HCEC 1CT (cell line): ENCODE measurements at regions not wholly inside any gene's neighbourhood (a gene's known extent, or its start where the extent isn't known, plus 50 kb on each side); places are given as distances from the start of the nearest gene placed in this dataset.
"Not testable (repeated sequence)": the region's sequence is repeated elsewhere in the genome, so short reads cannot be mapped to it uniquely, and the experiment has no call there.

Experiments
- DNase-seq: peaks from one replicate; pipeline ENCODE4 v3.0.0-alpha.2; 2017

GRCh38 chr20:47971058-47971791, 185.9 kb upstream of the SULF2 start:
- DNase-seq = no peak

GRCh38 chr20:47970282-47970903, 185.1 kb upstream of the SULF2 start:
- DNase-seq = no peak

GRCh38 chr20:47969426-47969825, 184.1 kb upstream of the SULF2 start:
- no peak for DNase-seq

- DNase-seq = no peak
Measured at GRCh38 chr20:47968541-47969310, 183.4 kb upstream of the SULF2 start.

DNA sequence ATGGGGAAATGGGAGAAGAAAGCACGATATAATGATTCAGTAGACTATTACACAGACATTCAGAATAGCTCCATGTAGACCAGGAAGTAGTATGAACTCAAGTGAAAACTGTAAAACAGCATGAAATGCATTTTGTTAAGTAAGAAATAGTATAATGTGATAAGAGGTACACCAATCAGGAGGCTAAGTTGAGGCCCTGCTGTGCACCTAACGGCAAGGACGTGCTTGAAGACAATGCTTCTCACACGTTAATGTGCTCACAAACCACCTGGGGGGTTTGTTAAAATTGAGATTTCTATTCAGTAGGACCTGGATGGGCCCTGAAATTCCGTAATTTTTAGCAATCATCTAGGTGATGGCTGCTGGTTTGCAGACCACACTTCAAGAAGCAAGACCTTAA, 178.9 kb upstream of the SULF2 start:
- DNase-seq = no peak

- no peak for DNase-seq
Measured at GRCh38 chr20:47963022-47963421, 177.7 kb upstream of the SULF2 start.

DNA sequence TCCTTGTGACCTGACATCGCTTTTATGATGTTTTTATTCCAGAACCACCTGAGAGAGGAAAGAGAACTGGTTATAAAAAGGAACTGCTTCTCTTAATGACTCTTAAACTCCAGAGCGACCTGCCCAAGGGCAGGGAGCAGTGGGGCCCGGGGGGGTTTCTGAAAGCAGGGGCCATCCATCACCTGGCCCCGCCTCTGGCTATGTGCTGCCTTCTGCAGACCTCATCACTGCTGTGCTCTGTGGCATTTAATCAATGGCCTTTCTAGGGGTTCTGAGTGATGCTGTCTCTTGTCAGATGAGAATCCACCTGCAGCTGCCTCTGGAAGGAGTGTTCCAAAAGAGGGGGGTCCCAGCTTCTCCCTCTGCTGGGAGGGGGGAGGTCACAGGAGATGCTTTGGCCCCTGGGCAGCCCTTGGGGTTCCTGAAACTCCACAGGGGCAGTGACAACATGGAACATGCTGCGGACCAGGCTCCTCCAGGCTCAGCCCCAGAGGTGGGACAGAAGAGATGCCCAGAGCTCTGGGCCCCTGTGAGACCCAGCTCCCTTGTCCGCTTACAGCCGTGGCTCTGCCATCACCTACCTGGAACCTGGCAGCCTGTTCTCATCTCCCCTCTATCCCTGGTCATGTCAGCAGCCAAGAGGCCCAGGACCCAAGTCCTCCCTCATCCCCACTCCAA, 177.1 kb upstream of the SULF2 start:
- DNase-seq = no peak

- DNase-seq = no peak
Measured at GRCh38 chr20:47960769-47961541, 175.7 kb upstream of the SULF2 start.

DNA sequence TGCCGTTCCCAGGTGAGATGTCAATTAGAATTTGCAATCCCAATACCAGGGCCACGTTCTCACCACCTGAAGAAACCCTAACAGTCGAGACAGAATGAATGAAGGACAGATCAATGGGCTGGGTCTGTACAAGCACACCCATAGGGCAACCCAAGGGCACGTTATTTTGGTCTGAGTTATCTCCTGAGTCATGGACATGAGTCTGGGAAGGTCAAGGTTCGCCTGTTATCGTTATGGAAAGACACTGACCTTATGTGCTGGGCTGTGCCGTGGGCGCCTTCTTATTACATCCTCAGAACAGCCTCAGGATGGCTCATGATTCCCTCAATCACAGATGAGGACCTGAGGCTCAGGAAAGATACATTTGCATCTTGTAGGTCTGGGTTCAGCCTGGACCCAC, 175.0 kb upstream of the SULF2 start:
- no peak for DNase-seq

GRCh38 chr20:47957989-47958801, 172.9 kb upstream of the SULF2 start:
- not testable (repeated sequence) for DNase-seq

DNA sequence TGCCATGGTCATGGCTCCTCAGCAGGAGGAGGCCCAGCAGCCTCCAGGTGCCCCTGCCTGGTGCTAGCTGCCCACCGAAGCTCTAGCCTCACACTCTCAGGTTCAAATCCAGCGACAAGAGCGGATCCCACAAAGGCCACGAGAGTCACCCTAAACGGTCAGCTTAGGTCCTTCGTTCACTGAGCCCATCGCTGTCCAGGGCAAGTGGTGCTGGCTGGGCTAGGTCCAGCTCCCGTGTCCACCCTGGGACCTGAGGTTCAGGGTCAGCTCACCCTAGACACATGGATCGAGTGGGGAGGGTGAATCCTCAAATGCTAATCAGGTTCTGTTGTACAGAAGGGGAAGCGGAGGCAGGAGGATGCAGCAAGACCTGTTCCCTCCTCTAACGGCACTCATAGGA, 171.9 kb upstream of the SULF2 start:
- no peak for DNase-seq

GRCh38 chr20:47956268-47956995, 171.2 kb upstream of the SULF2 start:
- no peak for DNase-seq

DNA sequence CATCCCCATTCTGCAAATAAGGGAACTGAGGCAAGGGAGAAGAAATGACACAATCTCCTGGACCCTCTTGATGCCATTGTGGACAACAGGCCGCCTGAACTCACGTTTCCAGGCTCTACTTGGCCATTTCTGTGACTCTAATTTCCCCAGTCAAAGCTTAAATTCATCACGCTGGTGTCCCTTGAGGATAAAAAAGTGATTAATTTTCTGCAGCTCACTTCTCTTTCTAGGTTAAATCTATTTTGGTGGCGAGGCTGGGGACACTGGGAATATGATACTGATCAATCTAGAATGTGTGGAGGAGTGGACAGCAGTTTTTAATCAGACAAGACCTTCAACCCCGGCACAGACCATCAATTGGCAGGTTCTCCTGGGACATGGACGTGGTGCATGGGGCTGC, 168.2 kb upstream of the SULF2 start:
- no peak for DNase-seq

DNA sequence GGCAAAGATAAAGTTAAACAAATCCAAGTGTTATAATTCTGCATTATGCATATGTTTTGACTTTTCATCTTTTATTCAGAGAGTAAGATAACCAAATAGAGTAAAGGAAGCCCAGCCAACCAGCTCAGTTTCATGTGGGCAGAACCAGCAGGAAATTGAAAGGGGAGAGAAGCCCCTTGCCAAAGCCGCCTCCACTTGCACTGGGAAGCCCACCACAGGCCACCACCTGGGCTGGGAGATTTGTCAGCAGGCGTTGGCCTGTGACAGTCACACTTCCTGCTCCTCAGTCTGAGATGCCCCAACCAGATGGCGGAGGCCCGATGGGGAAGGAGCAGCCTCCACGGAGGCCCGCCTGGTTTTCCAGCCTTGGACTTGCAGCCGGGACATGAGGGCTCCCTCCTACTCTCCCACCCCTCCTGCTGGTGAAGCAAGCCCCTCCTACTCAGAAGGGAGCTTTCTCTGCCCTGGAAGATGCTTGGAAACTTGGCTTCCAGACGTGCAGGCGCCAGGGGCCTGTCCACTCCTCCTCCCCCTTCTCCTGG, 166.8 kb upstream of the SULF2 start:
- no peak for DNase-seq

DNA sequence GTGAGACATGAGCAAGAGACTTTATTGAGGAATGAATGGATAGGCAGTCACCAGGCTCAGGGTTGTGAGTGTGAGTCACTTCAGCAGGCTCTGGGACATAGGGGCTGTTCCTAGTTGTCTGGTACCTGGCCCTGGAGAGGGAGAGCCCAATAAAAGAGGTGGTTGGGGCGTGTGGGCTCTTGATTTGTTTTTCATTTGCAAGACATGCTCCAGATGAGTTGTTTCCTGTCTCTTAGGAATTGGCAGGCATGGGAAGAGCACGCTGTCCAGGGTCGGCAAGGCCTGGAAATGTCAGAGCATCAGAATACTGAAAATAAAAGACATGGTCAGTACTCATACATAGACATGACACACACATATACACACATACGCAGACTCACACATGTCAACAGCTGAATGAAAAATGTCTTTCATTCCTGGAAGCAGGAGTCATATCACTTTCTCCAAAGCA, 166.3 kb upstream of the SULF2 start:
- no peak for DNase-seq

- DNase-seq = no peak
Measured at GRCh38 chr20:47950913-47951283, 165.6 kb upstream of the SULF2 start.

- no peak for DNase-seq
Measured at GRCh38 chr20:47950124-47950912, 165.0 kb upstream of the SULF2 start.

DNA sequence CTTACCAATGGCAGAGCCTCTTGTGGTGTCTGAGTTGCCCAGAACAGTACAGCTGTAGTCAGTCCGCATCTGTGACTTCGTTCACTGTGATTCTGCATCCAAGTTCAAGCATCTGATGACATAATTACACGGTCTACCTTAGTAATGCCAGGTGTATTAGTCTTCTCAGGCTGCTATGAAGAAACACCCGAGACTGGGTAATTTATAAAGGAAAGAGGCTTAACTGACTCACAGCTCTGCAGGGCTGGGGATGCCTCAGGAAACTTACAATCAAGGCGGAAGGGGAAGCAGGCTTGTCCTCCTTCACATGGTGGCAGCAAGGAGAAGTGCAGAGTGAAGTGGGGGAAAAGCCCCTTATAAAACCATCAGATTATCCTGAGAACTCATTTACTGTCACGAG, 163.9 kb upstream of the SULF2 start:
- DNase-seq = no peak

GRCh38 chr20:47944682-47945081, 159.4 kb upstream of the SULF2 start:
- no peak for DNase-seq

DNA sequence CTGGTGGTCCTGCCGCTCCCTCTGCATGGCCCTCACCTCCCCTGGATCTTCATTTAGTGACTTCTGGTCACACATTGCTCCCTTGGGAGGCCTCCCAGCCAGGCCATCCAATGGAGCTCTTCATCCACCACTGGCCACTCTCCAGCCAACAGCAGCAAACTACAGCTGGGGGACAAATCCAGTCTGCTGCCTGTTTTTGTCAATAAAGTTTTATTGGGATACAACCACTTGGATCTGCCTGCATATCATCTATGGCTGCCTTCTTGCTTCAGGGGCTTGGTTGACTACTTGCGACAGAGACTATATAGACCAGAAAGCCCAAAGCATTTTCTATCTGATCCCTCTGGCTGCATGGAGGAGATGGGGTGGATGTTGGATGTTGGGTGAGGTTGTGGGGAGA, 156.6 kb upstream of the SULF2 start:
- DNase-seq = no peak
